ENCODE measurements at regions not wholly inside any gene's neighbourhood (a gene's known extent, or its start where the extent isn't known, plus 50 kb on each side); places are given as distances from the start of the nearest gene placed in this dataset.

DNA sequence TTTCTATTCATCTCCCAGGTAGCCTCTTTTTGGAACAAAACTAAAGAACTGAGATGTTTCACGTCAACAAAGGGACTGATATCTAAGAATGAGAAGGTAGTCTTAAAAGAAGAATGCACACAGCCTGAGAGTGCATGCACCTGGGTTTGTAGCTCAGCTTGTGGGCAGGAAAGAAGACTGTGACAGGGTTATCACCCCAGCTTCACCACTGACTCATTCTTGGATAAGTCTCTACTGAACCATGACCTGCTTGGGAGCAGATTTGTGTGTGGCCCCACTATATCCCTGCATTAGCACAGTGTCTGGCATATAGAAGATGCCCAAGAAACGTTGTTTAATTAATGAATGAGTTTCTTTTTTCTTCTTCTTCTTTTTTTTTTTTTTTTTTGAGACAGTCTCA, 187.5 kb downstream of the GPAM start:
- DNase-seq = no peak
- ChIA-PET POLR2A (ENCODE audit: unreplicated experiment) (no interaction called here), CTCF (no interaction called here)
- intact Hi-C loops (cut with micrococcal nuclease; ENCODE audit: unreplicated experiment) = no loop called here
- Histone ChIP-seq H3K27me3 (ENCODE audit: insufficient read depth, low read depth) (no peaks in the 10 kb centered on the region), H3K4me2 (no peak overlapping the region), H3K4me3 (no peak overlapping the region), H3F3A (ENCODE audit: insufficient read depth, low read depth) (no peaks in the 10 kb centered on the region), H3K79me2 (ENCODE audit: low read depth) (no peaks in the 10 kb centered on the region), H3K9me3 (ENCODE audit: insufficient read depth, low read depth) (no peaks in the 10 kb centered on the region), H3K27ac (no peak overlapping the region), H3K4me1 (replicated peaks; ENCODE audit: insufficient read depth) (no peaks in the 10 kb centered on the region), H3K36me3 (ENCODE audit: low read depth) (no peaks in the 10 kb centered on the region), H2AFZ (no peak overlapping the region), H3K9me2 (ENCODE audit: insufficient read depth) (no peaks in the 10 kb centered on the region), H4K20me1 (ENCODE audit: insufficient read depth) (no peaks in the 10 kb centered on the region)
- TF ChIP-seq CTCF (conservative IDR thresholded peaks at IDR 0.05) (no peak), EZH2 (IDR thresholded peaks at IDR 0.05; ENCODE audit: low read depth) (no peak)
- BruUV-seq (replicated peaks) = no TSS peak

- POLR2A ChIA-PET (ENCODE audit: unreplicated experiment) = no interaction called here
- Histone ChIP-seq H3K9me2 (ENCODE audit: insufficient read depth) (no peaks in the 10 kb centered on the region), H3K27me3 (ENCODE audit: insufficient read depth, low read depth) (no peaks in the 10 kb centered on the region), H3K79me2 (ENCODE audit: low read depth) (no peaks in the 10 kb centered on the region), H3F3A (ENCODE audit: insufficient read depth, low read depth) (no peaks in the 10 kb centered on the region), H3K4me1 (replicated peaks; ENCODE audit: insufficient read depth) (no peaks in the 10 kb centered on the region), H2AFZ (no peak overlapping the region), H3K36me3 (ENCODE audit: low read depth) (no peaks in the 10 kb centered on the region), H3K4me2 (no peak overlapping the region), H3K4me3 (no peak overlapping the region), H3K9me3 (ENCODE audit: insufficient read depth, low read depth) (no peaks in the 10 kb centered on the region), H3K27ac (no peak overlapping the region), H4K20me1 (ENCODE audit: insufficient read depth) (no peaks in the 10 kb centered on the region)
- TF ChIP-seq EZH2 (IDR thresholded peaks at IDR 0.05; ENCODE audit: low read depth) (no peak), CTCF (conservative IDR thresholded peaks at IDR 0.05) (no peak)
- intact Hi-C loops (cut with micrococcal nuclease; ENCODE audit: unreplicated experiment) = no loop called here
- no TSS peak for BruUV-seq (replicated peaks)
- no peak for DNase-seq
- CTCF ChIA-PET = no interaction called here
Observed at GRCh38 chr10:111998728-111999127, 184.8 kb downstream of the GPAM start.

GRCh38 chr10:111999205-111999914, 184.2 kb downstream of the GPAM start:
- Histone ChIP-seq H3F3A (ENCODE audit: insufficient read depth, low read depth) (no peaks in the 10 kb centered on the region), H3K4me3 (no peak overlapping the region), H3K79me2 (ENCODE audit: low read depth) (no peaks in the 10 kb centered on the region), H3K27me3 (ENCODE audit: insufficient read depth, low read depth) (no peaks in the 10 kb centered on the region), H3K27ac (no peak overlapping the region), H3K4me2 (no peak overlapping the region), H3K9me2 (ENCODE audit: insufficient read depth) (no peaks in the 10 kb centered on the region), H3K36me3 (ENCODE audit: low read depth) (no peaks in the 10 kb centered on the region), H2AFZ (no peak overlapping the region), H3K4me1 (replicated peaks; ENCODE audit: insufficient read depth) (no peaks in the 10 kb centered on the region), H4K20me1 (ENCODE audit: insufficient read depth) (no peaks in the 10 kb centered on the region), H3K9me3 (ENCODE audit: insufficient read depth, low read depth) (no peaks in the 10 kb centered on the region)
- intact Hi-C loops (cut with micrococcal nuclease; ENCODE audit: unreplicated experiment) = no loop called here
- no peak for DNase-seq
- ChIA-PET POLR2A (ENCODE audit: unreplicated experiment) (no interaction called here), CTCF (no interaction called here)
- BruUV-seq (replicated peaks) = no TSS peak
- TF ChIP-seq CTCF (conservative IDR thresholded peaks at IDR 0.05) (no peak), EZH2 (IDR thresholded peaks at IDR 0.05; ENCODE audit: low read depth) (no peak)
